GM04504 (cell line): ENCODE measurements at regions not wholly inside any gene's neighbourhood (a gene's known extent, or its start where the extent isn't known, plus 50 kb on each side); places are given as distances from the start of the nearest gene placed in this dataset.
"Not testable (repeated sequence)": the region's sequence is repeated elsewhere in the genome, so short reads cannot be mapped to it uniquely, and the experiment has no call there.

Source experiments
- DNase-seq: peaks from one replicate; pipeline ENCODE4 v3.0.0-alpha.2; 2012; ENCODE audit warnings: low read depth

- DNase-seq: no peak
These were observed 529.0 kb downstream of the TBC1D32 start for GRCh38 chr6:120805276-120805675.

- DNase-seq: no peak
These were observed 529.7 kb downstream of the TBC1D32 start for GRCh38 chr6:120804612-120805011.

DNA sequence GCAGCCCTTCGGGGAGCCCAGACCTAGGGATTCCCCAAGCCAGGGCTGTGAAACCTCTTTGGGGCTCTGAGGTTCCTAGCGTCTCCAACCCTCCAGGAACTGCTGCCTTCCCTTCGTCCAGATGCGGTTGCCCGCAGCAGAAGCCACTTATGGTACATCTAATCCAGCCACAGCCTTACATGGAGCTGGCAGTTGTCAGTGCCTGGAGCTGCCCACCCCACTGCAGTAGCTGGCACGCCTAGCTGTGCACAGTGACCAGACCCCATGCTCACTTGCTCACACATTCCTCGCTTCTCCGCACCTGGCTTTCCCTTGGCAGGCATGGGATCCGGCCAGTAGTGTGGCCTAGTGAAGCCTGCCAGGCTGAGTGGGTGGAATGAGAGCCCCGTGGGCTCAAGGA is 547.6 kb downstream of the TBC1D32 start:
- no peak for DNase-seq

DNA sequence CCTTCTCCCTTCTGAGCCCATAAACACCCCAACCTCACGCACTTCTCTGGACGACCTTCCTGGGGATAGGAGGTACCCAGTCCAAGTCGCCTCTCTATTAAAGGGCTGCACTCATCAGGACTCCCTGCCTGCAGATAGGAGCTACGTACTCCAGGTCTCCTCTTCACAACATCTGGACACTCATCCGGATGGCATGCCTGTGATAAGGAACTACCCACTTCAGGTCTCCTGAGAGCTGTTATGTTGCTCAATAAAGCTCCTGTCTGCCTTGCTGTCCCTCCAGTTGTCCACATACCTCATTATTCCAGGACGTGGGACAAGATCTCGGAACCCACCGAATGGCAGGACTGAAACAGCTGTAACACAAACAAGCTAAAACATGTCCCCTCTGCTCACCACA is 548.0 kb downstream of the TBC1D32 start:
- DNase-seq: no peak

- DNase-seq: no peak
These were observed 548.7 kb downstream of the TBC1D32 start for GRCh38 chr6:120785459-120786086.

- no peak for DNase-seq
These were observed 554.8 kb downstream of the TBC1D32 start for GRCh38 chr6:120779441-120779840.

DNA sequence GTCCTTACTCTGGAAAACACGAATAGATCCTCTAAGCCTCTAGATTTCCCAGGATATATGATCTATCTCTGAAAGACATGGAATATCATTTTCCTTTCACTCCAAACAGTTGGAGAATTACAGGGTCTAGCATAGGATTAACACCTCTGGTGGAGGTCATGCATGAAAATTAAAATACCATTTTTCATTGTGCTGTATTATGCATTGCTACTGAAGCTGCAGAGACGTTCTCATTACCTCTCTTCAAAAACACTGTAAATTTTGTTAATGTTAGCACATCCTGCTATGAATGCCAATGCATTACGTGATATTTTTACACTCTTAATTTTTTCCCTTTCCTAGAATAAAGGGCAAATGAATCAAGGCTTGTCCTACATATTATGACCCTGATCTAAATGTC is 558.6 kb downstream of the TBC1D32 start:
- no peak for DNase-seq

- no peak for DNase-seq
These were observed 560.0 kb downstream of the TBC1D32 start for GRCh38 chr6:120774275-120774674.

- DNase-seq: no peak
These were observed 563.3 kb downstream of the TBC1D32 start for GRCh38 chr6:120771019-120771418.

DNA sequence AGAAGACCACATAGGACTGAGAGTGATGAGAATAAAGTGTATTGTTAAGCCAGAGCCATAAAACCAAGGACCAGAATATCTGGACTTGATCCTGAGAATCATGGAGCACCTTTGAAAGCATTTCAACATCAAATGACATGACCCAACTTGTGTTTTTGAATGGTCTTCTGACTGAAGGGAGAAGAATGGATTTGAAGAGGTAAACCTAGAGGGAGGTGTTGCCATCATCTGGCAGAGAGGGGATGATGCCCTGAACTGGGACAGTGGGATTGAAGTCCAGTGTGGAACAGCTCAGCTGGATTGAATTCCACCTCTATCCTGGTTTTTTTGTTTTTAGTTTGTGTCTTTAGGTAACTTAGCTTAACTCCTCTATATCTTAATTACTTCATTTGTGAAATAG is 570.0 kb downstream of the TBC1D32 start:
- no peak for DNase-seq

DNA sequence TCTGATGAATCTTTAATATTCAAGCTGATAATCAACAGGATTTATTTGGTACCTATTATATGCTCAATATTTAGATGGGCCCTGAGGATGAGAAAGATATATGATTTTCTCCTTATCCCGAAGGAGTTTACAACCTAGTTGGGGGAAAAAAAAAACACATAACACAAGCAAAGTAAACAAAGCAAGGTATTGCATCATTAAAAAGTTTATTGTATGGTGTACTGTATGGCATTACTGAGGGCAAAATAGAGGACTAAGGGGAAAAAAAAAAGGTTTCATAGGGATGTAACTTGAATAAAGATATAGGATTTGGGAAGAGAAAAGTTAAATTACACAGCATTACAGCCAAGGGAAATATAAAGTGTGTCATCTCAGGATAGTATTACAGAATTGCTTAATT is 574.7 kb downstream of the TBC1D32 start:
- DNase-seq: no peak

DNA sequence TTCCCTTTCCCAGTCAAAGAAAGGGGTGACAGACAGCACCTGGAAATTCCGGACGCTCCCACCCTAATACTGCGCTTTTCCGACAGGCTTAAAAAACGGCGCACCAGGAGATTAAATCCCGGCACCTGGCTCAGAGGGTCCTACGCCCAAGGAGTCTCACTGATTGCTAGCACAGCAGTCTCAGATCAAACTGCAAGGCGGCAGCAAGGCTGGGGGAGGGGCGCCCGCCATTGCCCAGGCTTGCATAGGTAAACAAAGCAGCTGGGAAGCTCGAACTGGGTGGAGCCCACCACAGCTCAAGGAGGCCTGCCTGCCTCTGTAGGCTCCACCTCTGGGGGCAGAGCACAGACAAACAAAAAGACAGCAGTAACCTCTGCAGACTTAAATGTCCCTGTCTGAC is 585.7 kb downstream of the TBC1D32 start:
- not testable (repeated sequence) for DNase-seq

GRCh38 chr6:120736740-120737139 is 597.5 kb downstream of the TBC1D32 start:
- DNase-seq: no peak

DNA sequence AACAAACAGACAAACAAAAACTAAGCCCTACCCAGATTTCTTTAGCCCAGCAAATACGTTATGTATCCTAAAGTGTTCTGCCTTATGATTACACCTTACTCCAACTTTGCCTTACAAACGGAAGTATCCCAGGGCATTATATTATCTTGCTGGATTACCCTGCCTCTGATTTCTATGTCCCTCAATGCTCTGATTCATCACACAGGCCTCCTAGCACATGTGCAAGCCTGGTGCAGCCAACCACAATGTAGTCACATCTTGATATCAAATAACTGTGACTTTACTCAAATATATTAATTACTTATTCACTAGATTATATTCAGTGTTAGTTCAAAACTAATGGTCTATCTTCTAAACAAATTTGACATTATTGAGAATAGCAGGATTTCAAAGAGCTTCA is 598.6 kb downstream of the TBC1D32 start:
- DNase-seq: no peak

- DNase-seq: no peak
These were observed 623.0 kb downstream of the TBC1D32 start for GRCh38 chr6:120711255-120711654.

DNA sequence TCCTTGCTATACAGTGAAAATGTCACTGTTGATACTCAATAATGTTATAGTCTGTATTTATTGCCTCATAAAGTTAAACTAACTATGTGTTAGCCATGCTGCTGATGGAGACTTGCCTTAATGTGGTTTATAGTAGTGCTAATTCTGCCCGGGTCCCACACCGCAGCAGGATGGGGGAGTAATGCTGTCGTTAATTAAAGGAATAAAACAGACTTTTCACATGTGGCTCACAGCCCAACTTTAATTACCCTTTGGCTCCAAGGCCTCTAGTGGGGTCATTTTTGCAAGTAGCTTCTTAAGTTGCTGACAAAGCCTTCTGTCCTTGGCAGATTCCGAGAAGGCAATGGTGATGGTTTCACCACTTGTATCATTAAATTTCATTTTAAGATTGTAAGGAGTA is 634.3 kb downstream of the TBC1D32 start:
- no peak for DNase-seq

- no peak for DNase-seq
These were observed 647.8 kb downstream of the TBC1D32 start for GRCh38 chr6:120686492-120686891.

DNA sequence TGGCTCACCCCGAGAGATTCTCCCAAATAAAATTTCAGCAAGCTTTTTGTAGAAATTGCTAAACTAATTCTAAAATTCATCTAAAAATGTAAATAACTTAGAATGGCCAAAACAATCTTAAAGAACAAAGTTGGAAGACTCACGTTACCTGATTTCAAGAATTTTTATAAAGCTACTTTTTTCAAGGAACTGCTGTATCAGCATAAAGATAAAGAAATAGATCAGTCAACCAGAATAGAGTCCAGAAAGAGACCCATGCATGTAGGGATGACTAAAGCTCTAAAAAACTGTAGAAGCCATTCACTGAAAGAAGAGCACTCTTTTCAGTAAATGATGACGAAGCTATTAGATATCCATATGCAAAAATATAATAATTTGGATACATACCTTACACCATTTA is 652.1 kb downstream of the TBC1D32 start:
- DNase-seq: no peak

- no peak for DNase-seq
These were observed 653.1 kb downstream of the TBC1D32 start for GRCh38 chr6:120681204-120681603.

DNA sequence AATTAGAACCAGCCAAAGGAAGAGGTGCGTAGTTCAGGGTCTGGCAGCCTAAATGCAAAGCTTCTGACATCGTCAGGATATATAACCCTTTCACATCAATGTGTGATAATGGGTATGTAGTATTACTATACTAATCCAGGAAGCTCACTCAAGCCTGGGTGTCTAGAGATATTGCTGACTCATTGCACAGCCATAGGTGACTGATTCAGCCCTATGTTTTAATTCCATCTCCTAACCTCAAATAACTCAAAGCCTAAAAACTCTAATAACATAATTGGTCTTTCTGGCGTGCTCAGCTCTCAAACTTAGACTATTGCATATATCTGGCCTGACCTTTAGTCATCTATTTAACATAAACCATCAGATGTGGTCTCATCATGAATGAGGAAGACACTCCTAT is 658.4 kb downstream of the TBC1D32 start:
- no peak for DNase-seq

- DNase-seq: no peak
These were observed 662.8 kb downstream of the TBC1D32 start for GRCh38 chr6:120671519-120671918.

- no peak for DNase-seq
These were observed 681.8 kb downstream of the TBC1D32 start for GRCh38 chr6:120652506-120652905.

DNA sequence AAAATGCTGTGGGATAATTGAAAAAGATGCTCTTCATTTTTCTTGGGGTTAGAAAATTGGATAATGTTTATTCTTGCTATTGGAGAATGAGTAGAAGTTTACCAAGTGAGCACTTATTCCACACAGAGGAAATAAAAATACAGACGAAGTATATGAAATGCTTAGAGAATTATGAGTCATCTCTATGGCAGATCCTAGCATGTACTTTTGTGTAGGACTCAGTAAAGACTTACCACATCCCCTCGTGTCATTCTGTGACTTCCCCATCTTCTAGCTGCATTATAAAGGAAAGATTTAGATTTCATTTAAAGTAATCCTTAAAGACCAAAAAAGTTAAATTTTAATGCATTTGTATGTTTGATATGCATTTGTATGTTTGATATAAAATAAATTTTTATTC is 685.6 kb downstream of the TBC1D32 start:
- no peak for DNase-seq

DNA sequence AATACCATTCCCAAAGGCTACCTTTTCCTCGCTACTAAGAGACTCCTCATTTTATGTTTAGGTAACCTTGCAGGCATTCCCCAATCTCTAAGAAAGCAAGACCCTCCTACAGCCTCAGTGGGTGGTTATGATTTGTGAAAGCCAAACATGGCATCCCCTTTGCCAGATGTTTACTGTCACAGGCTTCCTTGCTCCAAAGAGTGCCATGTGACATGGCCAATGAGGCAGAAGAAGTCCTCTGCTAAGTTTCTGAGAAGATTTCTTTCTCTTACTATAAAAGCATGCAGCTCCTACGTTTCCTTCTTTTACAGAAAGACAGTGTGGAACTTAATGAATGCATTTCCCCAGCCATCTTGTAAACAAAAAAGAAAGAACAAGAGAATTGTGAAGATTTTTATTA is 688.2 kb downstream of the TBC1D32 start:
- DNase-seq: no peak

- DNase-seq: no peak
These were observed 701.3 kb downstream of the TBC1D32 start for GRCh38 chr6:120632975-120633374.
